HEK293 (cell line): ENCODE measurements at regions not wholly inside any gene's neighbourhood (a gene's known extent, or its start where the extent isn't known, plus 50 kb on each side); places are given as distances from the start of the nearest gene placed in this dataset.

Experiments
- CTCF ChIA-PET: fragments of 350-600 bp; formaldehyde crosslinking; extraction: SDS; loops from one replicate; lab custom pipeline; 2021; ENCODE audit warnings: antibody characterized with exemption; lab: Yijun Ruan, JAX
- POLR2A ChIA-PET: fragments of 300-600 bp; formaldehyde crosslinking; extraction: SDS; loops from one replicate; lab custom pipeline; 2020; ENCODE audit warnings: antibody characterized with exemption, inconsistent platforms; lab: Yijun Ruan, JAX
- H3K27ac ChIP-seq: fragments of 200-500 bp; sonication (Bioruptor generic); 2 replicates; pipeline ENCODE4 v1.5.1; 2014; ENCODE audit warnings: low read depth, low read length, control low read depth, inconsistent platforms; ENCODE audit errors: extremely low read depth
- H3K36me3 ChIP-seq, 2 experiments: fragments of 200-500 bp in 1 of 2; sonication (Bioruptor generic) in 1 of 2; 1 replicate in 1 of 2; 2 replicates in 1 of 2; pipeline ENCODE4 v1.5.1; 2014 to 2017; ENCODE audit warnings: inconsistent platforms in 2 of 2, low read length in 2 of 2; ENCODE audit not compliant: control insufficient read depth in 2 of 2, insufficient read depth in 1 of 2
- H3K4me1 ChIP-seq: fragments of 200-500 bp; sonication (Bioruptor generic); 2 replicates; pipeline ENCODE4 v1.5.1; 2014; ENCODE audit warnings: mild to moderate bottlenecking, low read length, inconsistent platforms; ENCODE audit not compliant: control insufficient read depth, insufficient read depth
- H3K4me3 ChIP-seq: 2 replicates; pipeline ENCODE4 v1.5.1; 2011; ENCODE audit warnings: low read depth, mild to moderate bottlenecking, control low read depth, low read length, moderate library complexity
- H3K9me3 ChIP-seq: fragments of 200-500 bp; sonication (Bioruptor generic); 2 replicates; pipeline ENCODE4 v1.5.1; 2014; ENCODE audit warnings: low read depth, low read length, inconsistent platforms; ENCODE audit not compliant: control insufficient read depth, insufficient read depth
- CTCF ChIP-seq: fragments of 450-650 bp; formaldehyde crosslinking; IDR thresholded peaks from 2 replicates; pipeline ENCODE4 v1.5.1; 2016; ENCODE audit warnings: missing biosample characterization, missing genetic modification characterization
- KLF1 ChIP-seq: fragments of 450-650 bp; formaldehyde crosslinking; IDR thresholded peaks from 2 replicates; pipeline ENCODE4 v1.5.1; 2016; ENCODE audit warnings: missing biosample characterization, missing genetic modification characterization
- REPIN1 ChIP-seq: fragments of 450-650 bp; formaldehyde crosslinking; IDR thresholded peaks from 2 replicates; pipeline ENCODE4 v1.5.1; 2017; ENCODE audit warnings: missing biosample characterization, missing genetic modification characterization, low read depth
- SALL2 ChIP-seq: fragments of 450-650 bp; formaldehyde crosslinking; IDR thresholded peaks from 2 replicates; pipeline ENCODE4 v1.5.0; 2017; ENCODE audit warnings: missing biosample characterization, mild to moderate bottlenecking, missing genetic modification characterization, borderline replicate concordance
- TSHZ1 ChIP-seq: fragments of 450-650 bp; formaldehyde crosslinking; IDR thresholded peaks from 2 replicates; pipeline ENCODE4 v1.5.1; 2016; ENCODE audit warnings: missing biosample characterization, missing genetic modification characterization, borderline replicate concordance
- ZBTB17 ChIP-seq: fragments of 450-650 bp; formaldehyde crosslinking; IDR thresholded peaks from 2 replicates; pipeline ENCODE4 v1.5.1; 2016; ENCODE audit warnings: missing biosample characterization, missing genetic modification characterization
- ZBTB20 ChIP-seq: fragments of 450-650 bp; formaldehyde crosslinking; IDR thresholded peaks from 2 replicates; pipeline ENCODE4 v1.5.1; 2016; ENCODE audit warnings: missing biosample characterization, missing genetic modification characterization
- ZNF121 ChIP-seq: fragments of 450-650 bp; formaldehyde crosslinking; IDR thresholded peaks from 2 replicates; pipeline ENCODE4 v1.5.1; 2016; ENCODE audit warnings: missing biosample characterization, missing genetic modification characterization
- ZNF24 ChIP-seq: fragments of 450-650 bp; formaldehyde crosslinking; IDR thresholded peaks from 2 replicates; pipeline ENCODE4 v1.5.1; 2016; ENCODE audit warnings: missing biosample characterization, missing genetic modification characterization
- ZNF280C ChIP-seq: fragments of 450-650 bp; formaldehyde crosslinking; IDR thresholded peaks from 2 replicates; pipeline ENCODE4 v1.5.1; 2016; ENCODE audit warnings: missing biosample characterization, missing genetic modification characterization
- ZNF37A ChIP-seq: fragments of 450-650 bp; IDR thresholded peaks from 2 replicates; pipeline ENCODE4 v1.5.1; 2018; ENCODE audit warnings: missing biosample characterization, missing genetic modification characterization
- ZNF561 ChIP-seq: fragments of 450-650 bp; IDR thresholded peaks from 2 replicates; pipeline ENCODE4 v1.5.1; 2018; ENCODE audit warnings: missing biosample characterization, missing genetic modification characterization, borderline replicate concordance
- ZNF623 ChIP-seq: fragments of 450-650 bp; formaldehyde crosslinking; IDR thresholded peaks from 2 replicates; pipeline ENCODE4 v1.5.1; 2016; ENCODE audit warnings: missing biosample characterization, missing genetic modification characterization
- ZNF645 ChIP-seq: fragments of 450-650 bp; formaldehyde crosslinking; IDR thresholded peaks from 2 replicates; pipeline ENCODE4; 2016; ENCODE audit warnings: missing biosample characterization, missing genetic modification characterization
- ZNF654 ChIP-seq: fragments of 450-650 bp; formaldehyde crosslinking; IDR thresholded peaks from 2 replicates; pipeline ENCODE4 v1.5.1; 2016; ENCODE audit warnings: low read depth, missing biosample characterization, missing genetic modification characterization
- ZNF664 ChIP-seq: fragments of 450-650 bp; formaldehyde crosslinking; IDR thresholded peaks from 2 replicates; pipeline ENCODE4 v1.5.1; 2016; ENCODE audit warnings: missing biosample characterization, missing genetic modification characterization
- ZNF747 ChIP-seq: fragments of 450-650 bp; formaldehyde crosslinking; IDR thresholded peaks from 2 replicates; pipeline ENCODE4 v1.5.1; 2016; ENCODE audit warnings: missing biosample characterization, missing genetic modification characterization
- ZNF76 ChIP-seq: fragments of 450-650 bp; formaldehyde crosslinking; IDR thresholded peaks from 2 replicates; pipeline ENCODE4; 2016; ENCODE audit warnings: low read depth, missing biosample characterization, missing genetic modification characterization, borderline replicate concordance
- ZSCAN4 ChIP-seq: fragments of 450-650 bp; formaldehyde crosslinking; IDR thresholded peaks from 2 replicates; pipeline ENCODE4 v1.5.1; 2017; ENCODE audit warnings: missing biosample characterization, missing genetic modification characterization
- ZXDB ChIP-seq: fragments of 450-650 bp; formaldehyde crosslinking; IDR thresholded peaks from 2 replicates; pipeline ENCODE4 v1.5.1; 2016; ENCODE audit warnings: missing biosample characterization, missing genetic modification characterization

- TF ChIP-seq ZNF76 (no peak), ZBTB20 (tag by site-specific recombination) (no peak), ZNF664 (no peak), KLF1 (tag by site-specific recombination) (no peak), ZXDB (no peak), REPIN1 (tag by site-specific recombination) (no peak), SALL2 (no peak), TSHZ1 (tag by site-specific recombination) (no peak), ZNF121 (no peak), ZNF645 (tag by site-specific recombination) (no peak)
Measured at GRCh38 chrX:66892004-66892403, 253.1 kb upstream of the EDA2R start (continued).

- Histone ChIP-seq H3K36me3 (no peaks in the 10 kb centered on the region), H3K4me1 (no peaks in the 10 kb centered on the region), H3K9me3 (no peaks in the 10 kb centered on the region), H3K27ac (no peak overlapping the region), H3K4me3 (no peak overlapping the region)
- ChIA-PET CTCF (no interaction called here), POLR2A (no interaction called here)
- TF ChIP-seq ZNF654 (tag by site-specific recombination) (no peak), ZNF24 (tag by site-specific recombination) (no peak), ZNF747 (tag by site-specific recombination) (no peak), ZNF623 (tag by site-specific recombination) (no peak), CTCF (tag by site-specific recombination) (no peak), ZBTB17 (tag by site-specific recombination) (no peak), ZSCAN4 (tag by site-specific recombination) (no peak), ZNF561 (tag by site-specific recombination) (no peak), ZNF37A (tag by site-specific recombination) (no peak), ZNF280C (tag by site-specific recombination) (no peak)
Measured at GRCh38 chrX:66889418-66889817, 250.5 kb upstream of the EDA2R start.
